IMR-90 (cell line): ENCODE measurements at regions not wholly inside any gene's neighbourhood (a gene's known extent, or its start where the extent isn't known, plus 50 kb on each side); places are given as distances from the start of the nearest gene placed in this dataset.

Source experiments
- ATAC-seq: fragments of 200-7000 bp; cut with Tn5 transposase; 2 replicates; pipeline ENCODE4 v1.9.1; 2020; ENCODE audit warnings: low read depth, mild to moderate bottlenecking, moderate library complexity
- BruUV-seq: library from RNA; stranded (reverse); fragments of 400-500 nt; replicated peaks from 2 replicates; lab custom pipeline; 2021; lab: Mats Ljungman, UMichigan
- CTCF ChIA-PET: fragments of 300-600 bp; formaldehyde crosslinking; extraction: SDS; loops from one replicate; lab custom pipeline; 2021; ENCODE audit warnings: antibody characterized with exemption; lab: Yijun Ruan, JAX
- POLR2A ChIA-PET: fragments of 300-600 bp; sonication (Branson Sonifier 250); formaldehyde crosslinking; loops from one replicate; lab custom pipeline; 2022; ENCODE audit warnings: antibody characterized with exemption; ENCODE audit not compliant: unreplicated experiment; lab: Charles Lee
- DNase-seq: peaks from one replicate; pipeline ENCODE4 v3.0.0; 2013
- H2AFZ ChIP-seq: replicated peaks from 2 replicates; pipeline ENCODE3; 2013; ENCODE audit warnings: low read length, mild to moderate bottlenecking; ENCODE audit not compliant: poor library complexity
- H2AK5ac ChIP-seq: 2 replicates; pipeline ENCODE4 v1.6.1; 2013; ENCODE audit warnings: low read depth, low read length, inconsistent platforms
- H2AK9ac ChIP-seq: replicated peaks from 2 replicates; pipeline ENCODE3; 2013; ENCODE audit warnings: mild to moderate bottlenecking, low read depth, low read length, moderate library complexity; ENCODE audit not compliant: poor library complexity
- H2BK120ac ChIP-seq: 2 replicates; pipeline ENCODE4 v1.6.1; 2013; ENCODE audit warnings: low read depth, low read length, inconsistent platforms
- H2BK15ac ChIP-seq: 3 replicates; pipeline ENCODE4 v1.6.1; 2013; ENCODE audit warnings: low read depth, low read length, inconsistent platforms
- H2BK20ac ChIP-seq: 2 replicates; pipeline ENCODE4 v1.6.1; 2013; ENCODE audit warnings: low read depth, mild to moderate bottlenecking, inconsistent platforms, low read length, moderate library complexity
- H2BK5ac ChIP-seq: 2 replicates; pipeline ENCODE4 v1.6.1; 2013; ENCODE audit warnings: mild to moderate bottlenecking, low read depth, low read length, inconsistent platforms; ENCODE audit not compliant: poor library complexity, severe bottlenecking
- H3K14ac ChIP-seq: replicated peaks from 2 replicates; pipeline ENCODE4 v1.6.1; 2013; ENCODE audit warnings: low read depth, low read length, inconsistent platforms
- H3K18ac ChIP-seq: 2 replicates; pipeline ENCODE4 v1.6.1; 2013; ENCODE audit warnings: low read depth, low read length, control low read depth
- H3K23ac ChIP-seq: 2 replicates; pipeline ENCODE4 v1.6.1; 2013; ENCODE audit warnings: low read depth, low read length, inconsistent platforms
- H3K27ac ChIP-seq: 2 replicates; pipeline ENCODE4 v1.5.1; 2013; ENCODE audit warnings: mild to moderate bottlenecking, control low read depth, low read length; ENCODE audit not compliant: insufficient read depth
- H3K27me3 ChIP-seq: 2 replicates; pipeline ENCODE4 v1.6.1; 2013; ENCODE audit warnings: low read length; ENCODE audit not compliant: control insufficient read depth, insufficient read depth
- H3K36me3 ChIP-seq: 2 replicates; pipeline ENCODE4 v1.6.1; 2013; ENCODE audit warnings: low read length, mixed read lengths; ENCODE audit not compliant: control insufficient read depth, insufficient read depth
- H3K4ac ChIP-seq: 2 replicates; pipeline ENCODE4 v1.6.1; 2013; ENCODE audit warnings: low read depth, low read length, inconsistent platforms
- H3K4me1 ChIP-seq: 2 replicates; pipeline ENCODE4 v1.6.1; 2013; ENCODE audit warnings: low read length, mixed read lengths; ENCODE audit not compliant: control insufficient read depth, insufficient read depth
- H3K4me2 ChIP-seq: 2 replicates; pipeline ENCODE4 v1.6.1; 2013; ENCODE audit warnings: low read depth, mild to moderate bottlenecking, control low read depth, low read length, moderate library complexity
- H3K4me3 ChIP-seq: 2 replicates; pipeline ENCODE4 v1.5.1; 2013; ENCODE audit warnings: low read depth, mild to moderate bottlenecking, control low read depth, low read length, moderate library complexity; ENCODE audit not compliant: insufficient read depth
- H3K56ac ChIP-seq: 2 replicates; pipeline ENCODE4 v1.6.1; 2013; ENCODE audit warnings: low read length, inconsistent platforms; ENCODE audit not compliant: insufficient read depth; ENCODE audit errors: extremely low read depth
- H3K79me1 ChIP-seq, 2 experiments: 2 replicates each; pipeline ENCODE4 v1.6.1; 2013; ENCODE audit warnings: low read length in 2 of 2, inconsistent platforms in 1 of 2, low read depth in 1 of 2
- H3K9ac ChIP-seq: 2 replicates; pipeline ENCODE4 v1.6.1; 2013; ENCODE audit warnings: low read depth, low read length, control low read depth
- H3K9me1 ChIP-seq: 2 replicates; pipeline ENCODE4 v1.6.1; 2013; ENCODE audit warnings: low read length, inconsistent platforms; ENCODE audit not compliant: insufficient read depth
- H3K9me3 ChIP-seq: 2 replicates; pipeline ENCODE4 v1.6.1; 2013; ENCODE audit warnings: low read length; ENCODE audit not compliant: control insufficient read depth, insufficient read depth
- H4K20me1 ChIP-seq: 2 replicates; pipeline ENCODE4 v1.6.1; 2013; ENCODE audit warnings: low read length, inconsistent platforms; ENCODE audit not compliant: insufficient read depth
- H4K5ac ChIP-seq: 2 replicates; pipeline ENCODE4 v1.6.1; 2013; ENCODE audit warnings: mild to moderate bottlenecking, low read depth, low read length, control low read depth
- H4K8ac ChIP-seq, 2 experiments: 2 replicates each; pipeline ENCODE4 v1.6.1; 2013; ENCODE audit warnings: low read depth in 2 of 2, low read length in 2 of 2, control low read depth in 1 of 2, inconsistent platforms in 1 of 2
- H4K91ac ChIP-seq: 2 replicates; pipeline ENCODE4 v1.6.1; 2013; ENCODE audit warnings: low read depth, low read length, inconsistent platforms; ENCODE audit not compliant: insufficient read depth
- BHLHE40 ChIP-seq: fragments of 150-350 bp; IDR thresholded peaks from 2 replicates; pipeline ENCODE4 v1.6.1; 2016; ENCODE audit warnings: mild to moderate bottlenecking, low read depth, low read length
- CEBPB ChIP-seq: IDR thresholded peaks from 2 replicates; pipeline ENCODE4 v1.6.1; 2012; ENCODE audit warnings: low read depth, low read length, improper control_type of control experiment
- CTCF ChIP-seq: conservative IDR thresholded peaks from 2 replicates; pipeline ENCODE4 v1.5.1; 2012; ENCODE audit warnings: mild to moderate bottlenecking, low read depth, low read length, improper control_type of control experiment
- FOS ChIP-seq: fragments of 150-350 bp; IDR thresholded peaks from 2 replicates; pipeline ENCODE4 v1.6.1; 2016; ENCODE audit warnings: low read depth, low read length
- MAFK ChIP-seq: IDR thresholded peaks from 2 replicates; pipeline ENCODE4 v1.6.1; 2012; ENCODE audit warnings: low read depth, low read length, improper control_type of control experiment
- MXI1 ChIP-seq: IDR thresholded peaks from 2 replicates; pipeline ENCODE4 v1.6.1; 2012; ENCODE audit warnings: low read depth, mild to moderate bottlenecking, low read length, moderate library complexity, borderline replicate concordance
- NFE2L2 ChIP-seq: fragments of 150-350 bp; IDR thresholded peaks from 2 replicates; pipeline ENCODE4 v1.6.1; 2016; ENCODE audit warnings: low read depth, mild to moderate bottlenecking, low read length
- SMC3 ChIP-seq: fragments of 150-350 bp; IDR thresholded peaks from 2 replicates; pipeline ENCODE4 v1.6.1; 2016; ENCODE audit warnings: low read depth, mild to moderate bottlenecking, antibody characterized with exemption, low read length, moderate library complexity
- WGBS, 2 experiments: methylation state at CpG; one replicate each; pipeline versions ENCODE4 v1.1.5 to v1.1.7; 2013; ENCODE audit warnings: missing lambda C conversion rate in 2 of 2; ENCODE audit not compliant: insufficient read length in 1 of 2; ENCODE audit errors: extremely low coverage in 2 of 2; 5-methylcytosine and 5-hydroxymethylcytosine counted together
- dilution Hi-C: fragments of 300-500 bp; cut with HindIII; formaldehyde crosslinking; loops from one replicate; pipeline ENCODE4 v1.14.3; 2018; ENCODE audit warnings: low sequenced_read_pairs; ENCODE audit not compliant: unreplicated experiment
- in situ Hi-C: fragments of 300-500 bp; cut with MboI; formaldehyde crosslinking; loops from 3 replicates; pipeline ENCODE4 v1.14.3; 2019; ENCODE audit warnings: low sequenced_read_pairs, inconsistent platforms, mixed read lengths
- intact Hi-C: fragments of 100-400 bp; cut with micrococcal nuclease; formaldehyde crosslinking; loops from 2 replicates; pipeline ENCODE4 v1.10.0; 2022

- Histone ChIP-seq H3K27ac (no peak overlapping the region), H4K8ac (no peak overlapping the region), H2AK9ac (no peak overlapping the region), H3K23ac (no peak overlapping the region), H3K14ac (no peak overlapping the region), H3K18ac (no peak overlapping the region), H3K4me3 (no peak overlapping the region), H3K36me3 (no peaks in the 10 kb centered on the region), H3K4me1 (no peaks in the 10 kb centered on the region), H2BK120ac (no peak overlapping the region), H2AFZ (no peak overlapping the region), H3K4ac (no peak overlapping the region), H4K20me1 (no peaks in the 10 kb centered on the region), H2BK15ac (no peak overlapping the region), H3K4me2 (no peak overlapping the region), H4K5ac (no peak overlapping the region), H2BK5ac (no peak overlapping the region), H3K27me3 (no peaks in the 10 kb centered on the region), H3K9ac (no peak overlapping the region), H4K91ac (no peak overlapping the region), H2AK5ac (no peak overlapping the region), H3K79me1 (no peaks in the 10 kb centered on the region), H3K9me1 (no peaks in the 10 kb centered on the region), H3K9me3 (no peaks in the 10 kb centered on the region), H3K56ac (no peak overlapping the region), H2BK20ac (no peak overlapping the region)
- ATAC-seq (no peak), DNase-seq (no peak)
- intact Hi-C loops (no loop called here), dilution Hi-C loops (no loop called here), in situ Hi-C loops (no loop called here)
- CTCF ChIA-PET, result no interaction called here
- TF ChIP-seq MXI1 (no peak), NFE2L2 (no peak), MAFK (no peak), CEBPB (no peak), SMC3 (no peak), BHLHE40 (no peak), CTCF (no peak), FOS (no peak)
- BruUV-seq, result no TSS peak
- POLR2A ChIA-PET, result no interaction called here
- WGBS, 2 experiments, result no CpG with 5 or more reads among the region's 1 CpG
Observed at GRCh38 chr13:87302931-87303330, 368.2 kb upstream of the SLITRK5 start.
